MM.1S (cell line): ENCODE measurements at regions not wholly inside any gene's neighbourhood (a gene's known extent, or its start where the extent isn't known, plus 50 kb on each side); places are given as distances from the start of the nearest gene placed in this dataset.

Experiments used
- DNase-seq: peaks from one replicate; pipeline ENCODE4 v3.0.0-alpha.2; 2015
- H2AFZ ChIP-seq: fragments of 300-600 bp; sonication (generic); 2 replicates; pipeline ENCODE4 v1.6.0; 2016; ENCODE audit warnings: antibody characterized with exemption, low read length
- H3F3A ChIP-seq: fragments of 300-600 bp; sonication (generic); 2 replicates; pipeline ENCODE4 v1.6.1; 2016; ENCODE audit warnings: mild to moderate bottlenecking, antibody characterized with exemption, low read length, moderate library complexity, mixed read lengths; ENCODE audit not compliant: insufficient read depth
- H3K27ac ChIP-seq: fragments of 300-600 bp; sonication (generic); 2 replicates; pipeline ENCODE4 v1.5.1; 2016; ENCODE audit warnings: mild to moderate bottlenecking, low read length
- H3K27me3 ChIP-seq: fragments of 300-600 bp; sonication (generic); replicated peaks from 2 replicates; pipeline ENCODE4 v1.6.0; 2016; ENCODE audit warnings: low read length; ENCODE audit not compliant: insufficient read depth
- H3K36me3 ChIP-seq: fragments of 300-600 bp; sonication (generic); replicated peaks from 2 replicates; pipeline ENCODE4 v1.6.1; 2016; ENCODE audit warnings: mild to moderate bottlenecking, low read length, mixed read lengths; ENCODE audit not compliant: insufficient read depth
- H3K4me1 ChIP-seq: fragments of 300-600 bp; sonication (generic); 2 replicates; pipeline ENCODE4 v1.6.1; 2016; ENCODE audit warnings: low read length, mixed read lengths
- H3K4me2 ChIP-seq: fragments of 300-600 bp; sonication (generic); 2 replicates; pipeline ENCODE4 v1.6.0; 2016; ENCODE audit warnings: low read depth, low read length
- H3K4me3 ChIP-seq: fragments of 300-600 bp; sonication (generic); 2 replicates; pipeline ENCODE4 v1.5.1; 2016; ENCODE audit warnings: low read length, mixed read lengths
- H3K79me2 ChIP-seq: fragments of 300-600 bp; sonication (generic); 2 replicates; pipeline ENCODE4 v1.6.1; 2016; ENCODE audit warnings: mixed run types, low read length, mixed read lengths
- H3K9ac ChIP-seq: fragments of 300-600 bp; sonication (generic); 2 replicates; pipeline ENCODE4 v1.6.1; 2016; ENCODE audit warnings: low read length, mixed read lengths
- H3K9me2 ChIP-seq: fragments of 300-600 bp; sonication (generic); replicated peaks from 2 replicates; pipeline ENCODE4 v1.6.1; 2016; ENCODE audit warnings: mild to moderate bottlenecking, low read length, mixed read lengths; ENCODE audit not compliant: insufficient read depth
- H3K9me3 ChIP-seq: fragments of 300-600 bp; sonication (generic); replicated peaks from 2 replicates; pipeline ENCODE4 v1.6.1; 2016; ENCODE audit warnings: mild to moderate bottlenecking, low read length, mixed read lengths; ENCODE audit not compliant: insufficient read depth
- H4K20me1 ChIP-seq: fragments of 300-600 bp; sonication (generic); 2 replicates; pipeline ENCODE4 v1.6.1; 2016; ENCODE audit warnings: mild to moderate bottlenecking, low read length, moderate library complexity, mixed read lengths; ENCODE audit not compliant: insufficient read depth
- EZH2 ChIP-seq: fragments of 300-600 bp; sonication (generic); optimal IDR thresholded peaks from 2 replicates; pipeline ENCODE3; 2017; ENCODE audit warnings: low read depth, mild to moderate bottlenecking, antibody characterized with exemption, low read length, mixed read lengths
- EZH2phosphoT487 ChIP-seq: fragments of 300-600 bp; sonication (generic); IDR thresholded peaks from 2 replicates; pipeline ENCODE4 v1.6.1; 2018; ENCODE audit warnings: antibody characterized with exemption, low read length
- TF ChIP-seq, protein P1 (sequence below): fragments of 300-600 bp; sonication (generic); IDR thresholded peaks from 2 replicates; pipeline ENCODE4 v1.5.1; 2016; ENCODE audit warnings: antibody characterized with exemption, low read length, mixed read lengths

DNA sequence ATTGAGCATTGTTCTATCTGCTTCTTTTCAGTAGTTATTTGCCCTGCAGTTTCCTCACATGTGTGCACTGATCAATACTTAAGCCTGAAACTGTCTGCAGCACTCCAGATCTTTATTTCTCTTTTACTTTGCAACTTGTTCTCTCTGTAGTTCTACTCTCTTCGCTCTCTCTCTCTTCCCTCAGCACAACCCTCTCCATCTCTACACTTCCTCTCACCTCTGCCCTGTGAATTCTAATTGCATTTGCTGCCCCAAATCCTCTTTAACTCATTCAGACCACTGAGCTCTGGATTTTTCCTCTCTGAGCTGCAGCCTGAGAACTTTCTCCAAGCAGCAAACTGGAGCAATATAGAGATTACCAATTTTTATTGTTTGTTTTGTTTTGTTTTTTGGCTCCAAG lies 1035.5 kb downstream of the FSCB start:
- no peak for TF ChIP-seq EZH2phosphoT487
- no peaks in the 10 kb centered on the region for H3K9me2 ChIP-seq
- H3K9me3 ChIP-seq, result no peaks in the 10 kb centered on the region
- H3K4me1 ChIP-seq, result no peaks in the 10 kb centered on the region
- no peak overlapping the region for H3K27ac ChIP-seq
- DNase-seq, result no peak
- H3K27me3 ChIP-seq, result no peaks in the 10 kb centered on the region
- H3F3A ChIP-seq, result no peaks in the 10 kb centered on the region
- H3K9ac ChIP-seq, result no peak overlapping the region
- no peaks in the 10 kb centered on the region for H3K36me3 ChIP-seq
- no peaks in the 10 kb centered on the region for H3K79me2 ChIP-seq
- no peak overlapping the region for H3K4me3 ChIP-seq
- no peaks in the 10 kb centered on the region for H4K20me1 ChIP-seq
- no peak overlapping the region for H3K4me2 ChIP-seq
- no peak overlapping the region for H2AFZ ChIP-seq

GRCh38 chr14:43464968-43465367 lies 1042.1 kb downstream of the FSCB start:
- no peak overlapping the region for H3K27ac ChIP-seq
- H3K4me2 ChIP-seq, result no peak overlapping the region
- no peaks in the 10 kb centered on the region for H3K36me3 ChIP-seq
- DNase-seq, result no peak
- H3K9me2 ChIP-seq, result no peaks in the 10 kb centered on the region
- no peaks in the 10 kb centered on the region for H4K20me1 ChIP-seq
- H3K9me3 ChIP-seq, result no peaks in the 10 kb centered on the region
- no peak overlapping the region for H3K9ac ChIP-seq
- no peak overlapping the region for H3K4me3 ChIP-seq
- no peaks in the 10 kb centered on the region for H3F3A ChIP-seq
- no peak overlapping the region for H2AFZ ChIP-seq
- H3K79me2 ChIP-seq, result no peaks in the 10 kb centered on the region
- H3K4me1 ChIP-seq, result no peaks in the 10 kb centered on the region
- H3K27me3 ChIP-seq, result no peaks in the 10 kb centered on the region
- TF ChIP-seq EZH2, result no peak
- TF ChIP-seq, protein P1, sequence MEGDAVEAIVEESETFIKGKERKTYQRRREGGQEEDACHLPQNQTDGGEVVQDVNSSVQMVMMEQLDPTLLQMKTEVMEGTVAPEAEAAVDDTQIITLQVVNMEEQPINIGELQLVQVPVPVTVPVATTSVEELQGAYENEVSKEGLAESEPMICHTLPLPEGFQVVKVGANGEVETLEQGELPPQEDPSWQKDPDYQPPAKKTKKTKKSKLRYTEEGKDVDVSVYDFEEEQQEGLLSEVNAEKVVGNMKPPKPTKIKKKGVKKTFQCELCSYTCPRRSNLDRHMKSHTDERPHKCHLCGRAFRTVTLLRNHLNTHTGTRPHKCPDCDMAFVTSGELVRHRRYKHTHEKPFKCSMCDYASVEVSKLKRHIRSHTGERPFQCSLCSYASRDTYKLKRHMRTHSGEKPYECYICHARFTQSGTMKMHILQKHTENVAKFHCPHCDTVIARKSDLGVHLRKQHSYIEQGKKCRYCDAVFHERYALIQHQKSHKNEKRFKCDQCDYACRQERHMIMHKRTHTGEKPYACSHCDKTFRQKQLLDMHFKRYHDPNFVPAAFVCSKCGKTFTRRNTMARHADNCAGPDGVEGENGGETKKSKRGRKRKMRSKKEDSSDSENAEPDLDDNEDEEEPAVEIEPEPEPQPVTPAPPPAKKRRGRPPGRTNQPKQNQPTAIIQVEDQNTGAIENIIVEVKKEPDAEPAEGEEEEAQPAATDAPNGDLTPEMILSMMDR, result no peak
- TF ChIP-seq EZH2phosphoT487, result no peak

DNA sequence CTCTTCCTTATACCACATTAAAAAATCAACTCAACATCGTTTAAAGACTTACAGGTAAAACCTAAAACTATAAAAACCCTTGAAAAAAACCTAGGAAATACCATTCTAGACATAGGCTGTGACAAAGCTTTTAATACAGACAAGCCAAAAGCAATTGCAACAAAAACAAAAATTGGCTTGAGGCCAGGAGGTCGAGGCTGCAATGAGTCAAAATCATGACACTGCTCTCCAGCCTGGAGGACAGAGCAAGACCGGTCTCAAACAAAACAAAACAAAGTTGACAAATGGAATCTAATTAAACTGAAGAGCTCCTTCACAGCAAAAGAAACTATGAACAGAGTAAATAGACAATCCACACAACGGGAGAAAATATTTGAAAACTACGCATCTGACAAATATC lies 1057.8 kb downstream of the FSCB start:
- Histone ChIP-seq H3K4me2 (no peak overlapping the region), H4K20me1 (no peaks in the 10 kb centered on the region), H3K36me3 (no peaks in the 10 kb centered on the region), H3K27ac (no peak overlapping the region), H3F3A (no peaks in the 10 kb centered on the region), H3K79me2 (no peaks in the 10 kb centered on the region), H3K9me2 (no peaks in the 10 kb centered on the region), H3K4me1 (no peaks in the 10 kb centered on the region), H3K27me3 (no peaks in the 10 kb centered on the region), H2AFZ (no peak overlapping the region), H3K9me3 (no peaks in the 10 kb centered on the region), H3K4me3 (no peak overlapping the region), H3K9ac (no peak overlapping the region)
- DNase-seq, result no peak
- TF ChIP-seq, protein P1, result no peak
- TF ChIP-seq EZH2phosphoT487 (no peak), EZH2 (no peak)

- no peaks in the 10 kb centered on the region for H3K9me2 ChIP-seq
- TF ChIP-seq, protein P1, result no peak
- no peak for TF ChIP-seq EZH2
- TF ChIP-seq EZH2phosphoT487, result no peak
- H3K36me3 ChIP-seq, result no peaks in the 10 kb centered on the region
- H3K9ac ChIP-seq, result no peak overlapping the region
- H3F3A ChIP-seq, result no peaks in the 10 kb centered on the region
- H3K79me2 ChIP-seq, result no peaks in the 10 kb centered on the region
- no peak overlapping the region for H3K4me3 ChIP-seq
- H2AFZ ChIP-seq, result no peak overlapping the region
- no peaks in the 10 kb centered on the region for H3K4me1 ChIP-seq
- peak; percentile 14 for DNase-seq
- H3K27ac ChIP-seq, result no peak overlapping the region
- H4K20me1 ChIP-seq, result no peaks in the 10 kb centered on the region
- H3K4me2 ChIP-seq, result no peak overlapping the region
- H3K9me3 ChIP-seq, result no peaks in the 10 kb centered on the region
- no peaks in the 10 kb centered on the region for H3K27me3 ChIP-seq
Observed at GRCh38 chr14:43438056-43438455, 1069.0 kb downstream of the FSCB start.
